Fibroblast of mammary gland (primary cell): ENCODE measurements at regions not wholly inside any gene's neighbourhood (a gene's known extent, or its start where the extent isn't known, plus 50 kb on each side); places are given as distances from the start of the nearest gene placed in this dataset.

ENCODE experiments used
- DNase-seq: peaks from one replicate; pipeline ENCODE4 v3.0.0-alpha.2; 2010; ENCODE audit warnings: low read depth
- H3K4me3 ChIP-seq: 2 replicates; pipeline ENCODE4 v1.5.1; 2011; ENCODE audit warnings: low read depth, mild to moderate bottlenecking, low read length, moderate library complexity; ENCODE audit not compliant: control insufficient read depth
- CTCF ChIP-seq: conservative IDR thresholded peaks from 2 replicates; pipeline ENCODE4 v1.5.1; 2011; ENCODE audit warnings: low read depth, low read length, inconsistent platforms; ENCODE audit not compliant: control insufficient read depth, insufficient read depth

GRCh38 chr2:67984600-67984999 is 78.2 kb downstream of the C1D start:
- no peak for TF ChIP-seq CTCF
- no peak for DNase-seq
- no peak overlapping the region for H3K4me3 ChIP-seq

- no peak overlapping the region for H3K4me3 ChIP-seq
- DNase-seq: no peak
- TF ChIP-seq CTCF: no peak
These were observed 77.2 kb downstream of the C1D start for GRCh38 chr2:67985586-67985985.

- H3K4me3 ChIP-seq: no peak overlapping the region
- TF ChIP-seq CTCF: no peak
- no peak for DNase-seq
These were observed 76.5 kb downstream of the C1D start for GRCh38 chr2:67986258-67986657.
